Endodermal cell (in vitro differentiated cells): ENCODE measurements at regions not wholly inside any gene's neighbourhood (a gene's known extent, or its start where the extent isn't known, plus 50 kb on each side); places are given as distances from the start of the nearest gene placed in this dataset.

Source experiments
- DNase-seq: peaks from one replicate; pipeline ENCODE4 v3.0.0-alpha.2; 2017
- H3K27ac ChIP-seq: 2 replicates; pipeline ENCODE4 v1.5.1; 2013; ENCODE audit warnings: mild to moderate bottlenecking, low read depth, low read length, moderate library complexity
- H3K27me3 ChIP-seq: 2 replicates; pipeline ENCODE4 v1.6.1; 2013; ENCODE audit warnings: mild to moderate bottlenecking, low read length, moderate library complexity; ENCODE audit not compliant: insufficient read depth, control insufficient read depth, poor library complexity, severe bottlenecking
- H3K36me3 ChIP-seq: 2 replicates; pipeline ENCODE4 v1.7.0; 2013; ENCODE audit warnings: mild to moderate bottlenecking, low read length, moderate library complexity; ENCODE audit not compliant: control insufficient read depth, insufficient read depth
- H3K4me1 ChIP-seq: one replicate; pipeline ENCODE4 v1.7.0; 2013; ENCODE audit warnings: low read length; ENCODE audit not compliant: control insufficient read depth, insufficient read depth
- H3K4me3 ChIP-seq: 2 replicates; pipeline ENCODE4 v1.5.1; 2013; ENCODE audit warnings: mild to moderate bottlenecking, low read length, moderate library complexity
- H3K9ac ChIP-seq: 2 replicates; pipeline ENCODE4 v1.6.1; 2013; ENCODE audit warnings: mild to moderate bottlenecking, low read length, moderate library complexity; ENCODE audit not compliant: poor library complexity, severe bottlenecking; ENCODE audit errors: extremely low read depth
- H3K9me3 ChIP-seq: 2 replicates; pipeline ENCODE4 v1.6.1; 2013; ENCODE audit warnings: mild to moderate bottlenecking, low read length, moderate library complexity; ENCODE audit not compliant: control insufficient read depth
- H3K27ac Mint-ChIP-seq: 2 replicates; pipeline ENCODE4 v1.8.0; 2020; ENCODE audit warnings: mixed read lengths
- H3K27me3 Mint-ChIP-seq: 2 replicates; pipeline ENCODE4 v1.8.0; 2021; ENCODE audit warnings: mild to moderate bottlenecking, mixed read lengths; ENCODE audit not compliant: insufficient read depth
- H3K36me3 Mint-ChIP-seq: 2 replicates; pipeline ENCODE4 v1.8.0; 2020; ENCODE audit warnings: low read depth, mixed read lengths
- H3K4me1 Mint-ChIP-seq: 2 replicates; pipeline ENCODE4 v1.8.0; 2020; ENCODE audit warnings: mixed read lengths
- H3K4me3 Mint-ChIP-seq: 2 replicates; pipeline ENCODE4 v1.8.0; 2020; ENCODE audit warnings: mild to moderate bottlenecking, moderate library complexity, mixed read lengths
- H3K9me3 Mint-ChIP-seq: 2 replicates; pipeline ENCODE4 v1.8.0; 2020; ENCODE audit warnings: mild to moderate bottlenecking, mixed read lengths
- CTCF ChIP-seq: fragments of 200-600 bp; sonication (generic); conservative IDR thresholded peaks from 2 replicates; pipeline ENCODE4 v1.5.0; 2021; ENCODE audit warnings: antibody characterized with exemption, mild to moderate bottlenecking
- WGBS, 2 experiments: methylation state at CpG; one replicate each; pipeline versions ENCODE4 v1.1.5 to v1.1.7; 2013; ENCODE audit warnings: missing lambda C conversion rate in 2 of 2, mixed read lengths in 1 of 2; ENCODE audit not compliant: insufficient coverage in 1 of 2, insufficient read length in 1 of 2; 5-methylcytosine and 5-hydroxymethylcytosine counted together

- H3K27me3 Mint-ChIP-seq, result peaks cover 13% of the 10 kb centered on the region
- Histone ChIP-seq H3K4me3 (no peak overlapping the region), H3K9me3 (no peaks in the 10 kb centered on the region), H3K9ac (no peak overlapping the region), H3K36me3 (no peaks in the 10 kb centered on the region), H3K4me1 (no peaks in the 10 kb centered on the region), H3K27me3 (peaks cover under 1% of the 10 kb centered on the region), H3K27ac (no peak overlapping the region)
- no peak for DNase-seq
- no peak for TF ChIP-seq CTCF
- 91 to 100% methylated on average over 3 to 4 of the region's 4 CpGs for WGBS, 2 experiments
- H3K4me1 Mint-ChIP-seq, result no peaks in the 10 kb centered on the region
- H3K36me3 Mint-ChIP-seq, result no peaks in the 10 kb centered on the region
- no peak overlapping the region for H3K27ac Mint-ChIP-seq
- no peak overlapping the region for H3K4me3 Mint-ChIP-seq
- peaks cover 12% of the 10 kb centered on the region for H3K9me3 Mint-ChIP-seq
Observed at GRCh38 chr21:36624105-36624504, 74.8 kb upstream of the SIM2 start.

- TF ChIP-seq CTCF, result no peak
- Mint-ChIP-seq H3K36me3 (no peaks in the 10 kb centered on the region), H3K4me1 (no peaks in the 10 kb centered on the region), H3K4me3 (no peak overlapping the region), H3K27me3 (peaks cover 32% of the 10 kb centered on the region), H3K9me3 (peaks cover 6% of the 10 kb centered on the region), H3K27ac (no peak overlapping the region)
- Histone ChIP-seq H3K27ac (no peak overlapping the region), H3K36me3 (no peaks in the 10 kb centered on the region), H3K4me1 (no peaks in the 10 kb centered on the region), H3K4me3 (no peak overlapping the region), H3K9me3 (no peaks in the 10 kb centered on the region), H3K9ac (no peak overlapping the region), H3K27me3 (peaks cover 27% of the 10 kb centered on the region)
- no peak for DNase-seq
- WGBS, 2 experiments, result 83 to 92% methylated on average over 1 to 3 of the region's 3 CpGs
Observed at GRCh38 chr21:36626791-36627190, 72.1 kb upstream of the SIM2 start.

- no peaks in the 10 kb centered on the region for H3K9me3 ChIP-seq
- no peak for DNase-seq
- Mint-ChIP-seq H3K9me3 (peaks cover 3% of the 10 kb centered on the region), H3K27ac (no peak overlapping the region), H3K36me3 (no peaks in the 10 kb centered on the region), H3K27me3 (peaks cover 37% of the 10 kb centered on the region), H3K4me3 (no peak overlapping the region), H3K4me1 (no peaks in the 10 kb centered on the region)
- no peaks in the 10 kb centered on the region for H3K36me3 ChIP-seq
- no peak overlapping the region for H3K27ac ChIP-seq
- no peak for TF ChIP-seq CTCF
- 88 to 89% methylated on average over 4 to 5 of the region's 5 CpGs for WGBS, 2 experiments
- H3K9ac ChIP-seq, result no peak overlapping the region
- no peaks in the 10 kb centered on the region for H3K4me1 ChIP-seq
- H3K4me3 ChIP-seq, result no peak overlapping the region
- peaks cover 31% of the 10 kb centered on the region for H3K27me3 ChIP-seq
Observed at GRCh38 chr21:36627242-36627641, 71.7 kb upstream of the SIM2 start.
